Spleen (tissue), 11 donors: ENCODE measurements at regions not wholly inside any gene's neighbourhood (a gene's known extent, or its start where the extent isn't known, plus 50 kb on each side); places are given as distances from the start of the nearest gene placed in this dataset.

Source experiments
- DNase-seq: peaks from one replicate; pipeline ENCODE4 v3.0.0-alpha.2; 2020
- H3K27ac ChIP-seq, 8 donors: fragments of 200-600 bp; sonication (generic) in 7 of 8; 1 replicate in 4 of 8; 2 replicates in 4 of 8; pipeline versions ENCODE4 v1.5.0 to v1.8.0; 2016 to 2021; ENCODE audit warnings: inconsistent platforms in 4 of 8, mild to moderate bottlenecking in 4 of 8, moderate library complexity in 1 of 8
- H3K27me3 ChIP-seq, 7 donors: fragments of 200-600 bp; sonication (generic) in 6 of 7; replicated peaks in 1 of 7; 1 replicate in 4 of 7; 2 replicates in 3 of 7; pipeline versions ENCODE4 v1.5.0 to v1.8.0; 2016 to 2021; ENCODE audit warnings: inconsistent platforms in 3 of 7, mild to moderate bottlenecking in 1 of 7
- H3K36me3 ChIP-seq, 6 donors: fragments of 200-600 bp; sonication (generic) in 5 of 6; 1 replicate in 4 of 6; 2 replicates in 2 of 6; pipeline versions ENCODE4 v1.5.0 to v1.8.0; 2016 to 2021; ENCODE audit warnings: inconsistent platforms in 2 of 6
- H3K4me1 ChIP-seq, 6 donors: fragments of 200-600 bp; sonication (generic) in 5 of 6; 1 replicate in 3 of 6; 2 replicates in 3 of 6; pipeline versions ENCODE4 v1.5.0 to v1.8.0; 2016 to 2021; ENCODE audit warnings: inconsistent platforms in 3 of 6
- H3K4me3 ChIP-seq, 8 donors: fragments of 200-600 bp; sonication (generic) in 7 of 8; 1 replicate in 4 of 8; 2 replicates in 4 of 8; pipeline versions ENCODE4 v1.5.0 to v1.8.0; 2016 to 2021; ENCODE audit warnings: inconsistent platforms in 4 of 8, mild to moderate bottlenecking in 4 of 8, moderate library complexity in 2 of 8
- H3K9me3 ChIP-seq, 8 donors: fragments of 200-600 bp; sonication (generic) in 7 of 8; 1 replicate in 4 of 8; 2 replicates in 4 of 8; pipeline versions ENCODE4 v1.5.0 to v1.8.0; 2016 to 2021; ENCODE audit warnings: inconsistent platforms in 4 of 8
- POLR2A ChIP-seq, 3 donors: fragments of 450-650 bp; IDR thresholded peaks; one replicate each; pipeline ENCODE4 v1.5.1; 2017; ENCODE audit warnings: antibody characterized with exemption in 3 of 3, mild to moderate bottlenecking in 1 of 3
- POLR2AphosphoS5 ChIP-seq, 3 donors: sonication (generic); formaldehyde crosslinking; IDR thresholded peaks; one replicate each; pipeline ENCODE4 v1.5.1; 2017; ENCODE audit warnings: antibody characterized with exemption in 3 of 3
- WGBS, 5 donors: extraction: QIAGEN DNeasy Blood & Tissue Kit in 3 of 5; methylation state at CpG; one replicate each; pipeline versions ENCODE4 v1.1.5 to v1.1.7; 2013 to 2018; 5-methylcytosine and 5-hydroxymethylcytosine counted together
- intact Hi-C: fragments of 100-400 bp; cut with DNase I; formaldehyde crosslinking; loops from one replicate; pipeline ENCODE4 v1.15.0; 2023; ENCODE audit warnings: low total_unique reads
- TF ChIP-seq, protein P1 (sequence below), 11 experiments: fragments of 200-600 bp in 7 of 11; fragments of 450-650 bp in 4 of 11; sonication (generic) in 4 of 11; IDR thresholded peaks in 8 of 11; conservative IDR thresholded peaks in 3 of 11; 1 replicate in 7 of 11; 2 replicates in 4 of 11; pipeline versions ENCODE4 v1.4.0 to v1.8.0; 2016 to 2021; ENCODE audit warnings: antibody characterized with exemption in 11 of 11, inconsistent platforms in 4 of 11, mild to moderate bottlenecking in 1 of 11
- donor health status: healthy with polysubstance abuse.
- donor health status: DM: no; HTN: no; CAD: no; lungs with moderate emphysema.
- donor health status: DM: no; HTN: no; CAD: no.
- donor health status: Bipolar disorder and iron deficiency.
- donor health status: healthy.
- donor health status: DM: no; HTN: no; CAD: no.
- donor health status: DM: yes; HTN: yes; CAD: no.

DNA sequence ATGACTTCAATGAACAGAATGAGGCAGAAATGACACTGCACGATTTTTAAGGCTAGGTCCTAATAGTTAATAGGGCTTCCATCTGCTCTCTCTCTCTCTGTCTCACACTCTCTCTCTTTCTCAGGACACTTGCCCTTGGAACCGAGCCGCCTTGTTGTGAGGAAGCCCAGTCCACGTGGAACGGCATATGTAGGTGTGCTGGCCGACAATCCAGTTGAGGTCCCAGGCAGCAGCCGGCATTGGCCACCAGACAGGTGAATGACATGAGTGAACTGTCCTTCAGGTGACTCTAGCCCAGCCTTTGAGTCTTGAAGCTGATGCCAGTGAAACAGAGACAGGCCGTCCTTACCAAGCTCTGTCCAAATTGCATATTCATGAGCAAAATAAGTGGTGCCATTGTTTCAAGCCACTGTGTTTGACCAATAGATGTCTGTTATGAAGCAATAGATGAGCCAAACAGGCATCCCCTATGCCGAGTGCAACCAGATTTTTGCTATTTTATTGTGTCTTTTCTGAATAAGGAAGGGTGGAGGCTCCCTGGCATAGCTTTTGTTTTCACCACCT, 217.5 kb upstream of the LHX5 start:
- no peak for DNase-seq
- TF ChIP-seq POLR2A (IDR thresholded peaks at IDR 0.05) (no peak), POLR2AphosphoS5 (IDR thresholded peaks at IDR 0.05) (no peak)
- TF ChIP-seq, protein P1, sequence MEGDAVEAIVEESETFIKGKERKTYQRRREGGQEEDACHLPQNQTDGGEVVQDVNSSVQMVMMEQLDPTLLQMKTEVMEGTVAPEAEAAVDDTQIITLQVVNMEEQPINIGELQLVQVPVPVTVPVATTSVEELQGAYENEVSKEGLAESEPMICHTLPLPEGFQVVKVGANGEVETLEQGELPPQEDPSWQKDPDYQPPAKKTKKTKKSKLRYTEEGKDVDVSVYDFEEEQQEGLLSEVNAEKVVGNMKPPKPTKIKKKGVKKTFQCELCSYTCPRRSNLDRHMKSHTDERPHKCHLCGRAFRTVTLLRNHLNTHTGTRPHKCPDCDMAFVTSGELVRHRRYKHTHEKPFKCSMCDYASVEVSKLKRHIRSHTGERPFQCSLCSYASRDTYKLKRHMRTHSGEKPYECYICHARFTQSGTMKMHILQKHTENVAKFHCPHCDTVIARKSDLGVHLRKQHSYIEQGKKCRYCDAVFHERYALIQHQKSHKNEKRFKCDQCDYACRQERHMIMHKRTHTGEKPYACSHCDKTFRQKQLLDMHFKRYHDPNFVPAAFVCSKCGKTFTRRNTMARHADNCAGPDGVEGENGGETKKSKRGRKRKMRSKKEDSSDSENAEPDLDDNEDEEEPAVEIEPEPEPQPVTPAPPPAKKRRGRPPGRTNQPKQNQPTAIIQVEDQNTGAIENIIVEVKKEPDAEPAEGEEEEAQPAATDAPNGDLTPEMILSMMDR (IDR thresholded peaks at IDR 0.05 in 8 of 11, conservative IDR thresholded peaks at IDR 0.05 in 3 of 11): no peak
- H3K9me3 ChIP-seq: no peaks in the 10 kb centered on the region
- intact Hi-C loops: no loop called here
- WGBS, 5 donors: 79 to 93% (median 89%) methylated on average over 9 of the region's 9 CpGs
- no peaks in the 10 kb centered on the region for H3K4me1 ChIP-seq
- H3K27me3 ChIP-seq: peaks cover 0 to 57% (median 3%) of the 10 kb centered on the region in 7 donors
- H3K27ac ChIP-seq: no peak overlapping the region
- H3K4me3 ChIP-seq: no peak overlapping the region
- H3K36me3 ChIP-seq: no peaks in the 10 kb centered on the region

DNA sequence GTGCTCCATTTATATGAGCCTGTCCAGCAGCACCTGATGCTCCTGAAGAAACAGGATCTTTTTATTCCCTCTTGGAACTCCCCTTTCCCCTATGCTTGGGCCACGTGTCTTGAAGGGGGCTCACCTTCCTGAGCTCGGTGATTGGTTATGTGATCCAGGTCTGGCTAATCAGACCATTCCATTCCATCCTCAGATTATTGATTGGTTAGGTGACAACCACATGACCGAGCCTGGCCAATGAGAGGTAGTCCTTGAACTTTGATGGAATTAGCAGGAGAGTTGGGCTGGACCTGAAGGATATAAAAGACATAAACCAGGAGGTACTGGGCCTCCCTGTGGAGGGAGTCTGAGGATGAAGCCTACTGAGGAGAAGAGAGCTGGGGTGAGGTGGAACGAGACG, 216.6 kb upstream of the LHX5 start:
- no peak for TF ChIP-seq POLR2A (IDR thresholded peaks at IDR 0.05)
- no peak for TF ChIP-seq POLR2AphosphoS5 (IDR thresholded peaks at IDR 0.05)
- TF ChIP-seq, protein P1 (IDR thresholded peaks at IDR 0.05 in 8 of 11, conservative IDR thresholded peaks at IDR 0.05 in 3 of 11): no peak
- Histone ChIP-seq H3K36me3 (no peaks in the 10 kb centered on the region), H3K27me3 (peaks cover 0 to 56% (median 3%) of the 10 kb centered on the region in 7 donors), H3K4me3 (no peak overlapping the region), H3K9me3 (no peaks in the 10 kb centered on the region), H3K4me1 (no peaks in the 10 kb centered on the region), H3K27ac (no peak overlapping the region)
- WGBS, 5 donors: 56 to 78% (median 75%) methylated on average over 5 of the region's 5 CpGs
- no peak for DNase-seq
- intact Hi-C loops: no loop called here

DNA sequence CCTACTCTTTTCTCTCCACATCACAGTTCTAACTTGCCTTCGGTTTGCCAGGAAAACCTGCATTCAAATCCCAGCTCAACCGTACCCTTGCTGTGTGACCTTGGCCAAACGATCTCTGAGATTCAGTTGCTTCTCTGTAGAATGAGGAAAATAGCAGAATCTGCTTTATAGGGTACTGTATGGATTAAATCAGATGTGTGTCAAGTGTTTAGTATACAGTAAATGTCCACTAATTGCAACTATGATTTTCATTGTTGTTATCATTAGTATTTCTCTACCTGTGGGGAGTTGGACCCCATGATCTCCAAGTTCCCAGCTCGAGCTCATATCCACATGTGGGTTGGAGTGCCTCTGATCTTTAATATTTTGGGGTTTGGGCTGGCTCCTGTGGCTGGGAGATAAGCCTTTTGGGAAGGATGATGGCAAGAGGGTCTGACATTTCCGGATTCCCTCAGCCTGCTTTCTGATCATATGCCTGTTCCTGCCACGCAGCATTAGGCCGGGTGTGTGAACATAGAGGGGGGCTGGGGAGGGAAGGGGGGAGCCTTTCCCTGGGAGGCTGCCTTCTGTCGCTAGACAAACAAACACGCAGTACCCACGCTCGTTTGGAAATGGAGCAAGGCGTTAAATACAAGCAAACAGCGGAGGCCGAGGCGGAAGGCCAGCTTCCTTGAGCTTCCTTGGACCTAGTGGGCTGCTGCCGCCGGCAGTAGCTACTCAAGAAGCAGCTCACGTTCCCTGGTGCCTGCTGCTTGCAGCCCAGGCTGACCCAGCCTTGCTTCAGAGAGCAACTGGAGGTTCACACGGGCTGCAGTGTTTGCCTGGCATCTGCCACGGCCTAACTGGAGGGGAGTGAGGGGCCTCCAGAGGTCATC, 213.5 kb upstream of the LHX5 start:
- no peak for DNase-seq
- TF ChIP-seq, protein P1 (IDR thresholded peaks at IDR 0.05 in 8 of 11, conservative IDR thresholded peaks at IDR 0.05 in 3 of 11): no peak
- Histone ChIP-seq H3K9me3 (peaks cover 0 to 4% (median 0%) of the 10 kb centered on the region in 8 donors), H3K27me3 (peaks cover 0 to 44% (median 3%) of the 10 kb centered on the region in 7 donors), H3K36me3 (no peaks in the 10 kb centered on the region), H3K27ac (no peak overlapping the region), H3K4me1 (no peaks in the 10 kb centered on the region), H3K4me3 (no peak overlapping the region)
- intact Hi-C loops: no loop called here
- 59 to 71% (median 65%) methylated on average over 16 to 20 of the region's 20 CpGs for WGBS, 5 donors
